ENCODE measurements at regions not wholly inside any gene's neighbourhood (a gene's known extent, or its start where the extent isn't known, plus 50 kb on each side); places are given as distances from the start of the nearest gene placed in this dataset.

- H3K4me3 ChIP-seq (ENCODE audit: control insufficient read depth, low read depth, low read length) = no peak overlapping the region
- no peak for TF ChIP-seq CTCF (IDR thresholded peaks at IDR 0.05; ENCODE audit: control insufficient read depth, insufficient read depth, low read depth, low read length, missing control alignments)
- DNase-seq (ENCODE audit: low read depth) = no peak
Observed at GRCh38 chr14:83096092-83096491, 1562.4 kb upstream of the SEL1L start.

DNA sequence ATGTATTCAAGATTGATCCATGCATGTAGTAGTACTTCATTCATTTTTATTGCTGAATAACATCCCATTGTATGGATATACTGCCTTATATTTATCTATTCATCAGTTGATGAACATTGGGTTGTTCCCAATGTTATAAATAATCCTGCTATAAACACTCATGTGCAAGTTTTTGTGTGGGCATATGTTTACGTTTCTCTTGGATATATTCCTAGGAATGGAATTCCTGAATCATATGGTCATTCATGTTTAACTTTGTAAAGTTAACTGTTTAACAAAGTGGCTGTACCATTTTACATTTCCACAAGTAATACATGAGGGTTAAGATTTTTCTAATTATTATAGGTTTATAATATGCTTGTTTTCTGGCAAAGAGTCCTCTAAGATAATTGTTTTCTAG, 1568.2 kb upstream of the SEL1L start:
- TF ChIP-seq CTCF (IDR thresholded peaks at IDR 0.05; ENCODE audit: control insufficient read depth, insufficient read depth, low read depth, low read length, missing control alignments) = no peak
- H3K4me3 ChIP-seq (ENCODE audit: control insufficient read depth, low read depth, low read length) = no peak overlapping the region
- no peak for DNase-seq (ENCODE audit: low read depth)

GRCh38 chr14:83118029-83118428, 1584.4 kb upstream of the SEL1L start:
- no peak for TF ChIP-seq CTCF (IDR thresholded peaks at IDR 0.05; ENCODE audit: control insufficient read depth, insufficient read depth, low read depth, low read length, missing control alignments)
- H3K4me3 ChIP-seq (ENCODE audit: control insufficient read depth, low read depth, low read length) = no peak overlapping the region
- DNase-seq (ENCODE audit: low read depth) = no peak

GRCh38 chr14:83120187-83120586, 1586.5 kb upstream of the SEL1L start:
- DNase-seq (ENCODE audit: low read depth) = no peak
- H3K4me3 ChIP-seq (ENCODE audit: control insufficient read depth, low read depth, low read length) = no peak overlapping the region
- TF ChIP-seq CTCF (IDR thresholded peaks at IDR 0.05; ENCODE audit: control insufficient read depth, insufficient read depth, low read depth, low read length, missing control alignments) = no peak

GRCh38 chr14:83126076-83126475, 1592.4 kb upstream of the SEL1L start:
- DNase-seq (ENCODE audit: low read depth) = no peak
- TF ChIP-seq CTCF (IDR thresholded peaks at IDR 0.05; ENCODE audit: control insufficient read depth, insufficient read depth, low read depth, low read length, missing control alignments) = no peak
- no peak overlapping the region for H3K4me3 ChIP-seq (ENCODE audit: control insufficient read depth, low read depth, low read length)

DNA sequence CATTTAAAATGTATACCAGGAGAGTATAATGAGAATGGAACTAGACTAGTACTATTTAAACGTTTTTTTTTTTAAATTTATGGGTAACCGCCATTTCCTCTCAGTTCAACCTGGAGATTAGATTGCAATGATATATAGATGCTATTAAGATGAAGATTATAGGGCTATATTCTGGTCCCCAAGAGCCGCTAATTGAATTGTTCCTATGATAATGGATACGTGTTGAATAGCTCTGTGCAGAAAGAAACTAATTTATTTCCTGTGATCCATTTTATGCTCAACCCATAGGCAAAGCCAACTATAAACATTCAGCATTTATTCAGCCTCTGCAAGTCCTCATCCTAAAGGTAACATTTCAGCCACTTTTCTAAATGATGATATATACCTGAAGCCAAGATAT, 1595.1 kb upstream of the SEL1L start:
- DNase-seq (ENCODE audit: low read depth) = no peak
- no peak overlapping the region for H3K4me3 ChIP-seq (ENCODE audit: control insufficient read depth, low read depth, low read length)
- TF ChIP-seq CTCF (IDR thresholded peaks at IDR 0.05; ENCODE audit: control insufficient read depth, insufficient read depth, low read depth, low read length, missing control alignments) = no peak

- no peak overlapping the region for H3K4me3 ChIP-seq (ENCODE audit: control insufficient read depth, low read depth, low read length)
- DNase-seq (ENCODE audit: low read depth) = no peak
- TF ChIP-seq CTCF (IDR thresholded peaks at IDR 0.05; ENCODE audit: control insufficient read depth, insufficient read depth, low read depth, low read length, missing control alignments) = no peak
Observed at GRCh38 chr14:83129496-83129895, 1595.8 kb upstream of the SEL1L start.
